ENCODE measurements at regions not wholly inside any gene's neighbourhood (a gene's known extent, or its start where the extent isn't known, plus 50 kb on each side); places are given as distances from the start of the nearest gene placed in this dataset.

DNA sequence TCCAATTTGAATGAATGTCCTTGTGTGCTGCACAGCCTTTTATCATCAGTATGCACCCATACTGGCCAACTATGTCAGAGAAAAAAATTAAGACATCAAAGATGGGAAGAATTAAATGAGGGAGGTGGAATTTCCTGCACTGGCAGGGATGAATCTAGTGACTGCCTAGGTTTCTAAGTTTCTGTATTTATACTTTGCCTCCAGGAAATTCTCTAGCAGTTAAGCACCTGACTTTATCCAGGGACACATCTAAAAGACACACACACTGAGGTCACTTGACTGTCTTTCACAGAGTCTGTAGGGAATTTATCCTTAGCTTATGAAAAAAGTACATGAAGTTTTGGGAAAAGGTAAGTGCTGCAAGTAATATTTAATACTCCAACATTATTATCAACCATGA, 636.5 kb upstream of the PTCHD4 start:
- Histone ChIP-seq H3K27me3 (ENCODE audit: control insufficient read depth in 4 of 4, insufficient read depth in 4 of 4, low read length in 3 of 4) (no peaks in the 10 kb centered on the region), H3K4me3 (ENCODE audit: low read depth in 1 of 3, low read length in 3 of 3) (no peak overlapping the region), H3K36me3 (ENCODE audit: control insufficient read depth in 4 of 4, insufficient read depth in 3 of 4, low read depth in 1 of 4, low read length in 3 of 4) (no peaks in the 10 kb centered on the region), H3K27ac (ENCODE audit: low read depth in 1 of 2, low read length in 2 of 2) (no peak overlapping the region), H3K9me3 (ENCODE audit: control insufficient read depth in 4 of 4, low read length in 3 of 4) (peaks cover 0 to 2% (median 0%) of the 10 kb centered on the region in 4 donors), H3K9ac (ENCODE audit: low read depth in 1 of 2, low read length in 2 of 2) (no peak overlapping the region), H3K4me1 (ENCODE audit: control insufficient read depth in 4 of 4, insufficient read depth in 4 of 4, low read length in 3 of 4) (no peaks in the 10 kb centered on the region)
- no peak for DNase-seq (ENCODE audit: low spot score)
- TF ChIP-seq HNF4A (conservative IDR thresholded peaks at IDR 0.05) (no peak), SP1 (IDR thresholded peaks at IDR 0.05) (no peak), HNF4G (IDR thresholded peaks at IDR 0.05) (no peak), FOXA1 (IDR thresholded peaks at IDR 0.05) (no peak), YY1 (IDR thresholded peaks at IDR 0.05) (no peak), TAF1 (conservative IDR thresholded peaks at IDR 0.05) (no peak), RAD21 (IDR thresholded peaks at IDR 0.05) (no peak), NR2F2 (IDR thresholded peaks at IDR 0.05) (no peak)
- TF ChIP-seq, protein P1, sequence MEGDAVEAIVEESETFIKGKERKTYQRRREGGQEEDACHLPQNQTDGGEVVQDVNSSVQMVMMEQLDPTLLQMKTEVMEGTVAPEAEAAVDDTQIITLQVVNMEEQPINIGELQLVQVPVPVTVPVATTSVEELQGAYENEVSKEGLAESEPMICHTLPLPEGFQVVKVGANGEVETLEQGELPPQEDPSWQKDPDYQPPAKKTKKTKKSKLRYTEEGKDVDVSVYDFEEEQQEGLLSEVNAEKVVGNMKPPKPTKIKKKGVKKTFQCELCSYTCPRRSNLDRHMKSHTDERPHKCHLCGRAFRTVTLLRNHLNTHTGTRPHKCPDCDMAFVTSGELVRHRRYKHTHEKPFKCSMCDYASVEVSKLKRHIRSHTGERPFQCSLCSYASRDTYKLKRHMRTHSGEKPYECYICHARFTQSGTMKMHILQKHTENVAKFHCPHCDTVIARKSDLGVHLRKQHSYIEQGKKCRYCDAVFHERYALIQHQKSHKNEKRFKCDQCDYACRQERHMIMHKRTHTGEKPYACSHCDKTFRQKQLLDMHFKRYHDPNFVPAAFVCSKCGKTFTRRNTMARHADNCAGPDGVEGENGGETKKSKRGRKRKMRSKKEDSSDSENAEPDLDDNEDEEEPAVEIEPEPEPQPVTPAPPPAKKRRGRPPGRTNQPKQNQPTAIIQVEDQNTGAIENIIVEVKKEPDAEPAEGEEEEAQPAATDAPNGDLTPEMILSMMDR (IDR thresholded peaks at IDR 0.05; ENCODE audit: low read depth, low read length, missing input control) = no peak
- TF ChIP-seq, protein P2, sequence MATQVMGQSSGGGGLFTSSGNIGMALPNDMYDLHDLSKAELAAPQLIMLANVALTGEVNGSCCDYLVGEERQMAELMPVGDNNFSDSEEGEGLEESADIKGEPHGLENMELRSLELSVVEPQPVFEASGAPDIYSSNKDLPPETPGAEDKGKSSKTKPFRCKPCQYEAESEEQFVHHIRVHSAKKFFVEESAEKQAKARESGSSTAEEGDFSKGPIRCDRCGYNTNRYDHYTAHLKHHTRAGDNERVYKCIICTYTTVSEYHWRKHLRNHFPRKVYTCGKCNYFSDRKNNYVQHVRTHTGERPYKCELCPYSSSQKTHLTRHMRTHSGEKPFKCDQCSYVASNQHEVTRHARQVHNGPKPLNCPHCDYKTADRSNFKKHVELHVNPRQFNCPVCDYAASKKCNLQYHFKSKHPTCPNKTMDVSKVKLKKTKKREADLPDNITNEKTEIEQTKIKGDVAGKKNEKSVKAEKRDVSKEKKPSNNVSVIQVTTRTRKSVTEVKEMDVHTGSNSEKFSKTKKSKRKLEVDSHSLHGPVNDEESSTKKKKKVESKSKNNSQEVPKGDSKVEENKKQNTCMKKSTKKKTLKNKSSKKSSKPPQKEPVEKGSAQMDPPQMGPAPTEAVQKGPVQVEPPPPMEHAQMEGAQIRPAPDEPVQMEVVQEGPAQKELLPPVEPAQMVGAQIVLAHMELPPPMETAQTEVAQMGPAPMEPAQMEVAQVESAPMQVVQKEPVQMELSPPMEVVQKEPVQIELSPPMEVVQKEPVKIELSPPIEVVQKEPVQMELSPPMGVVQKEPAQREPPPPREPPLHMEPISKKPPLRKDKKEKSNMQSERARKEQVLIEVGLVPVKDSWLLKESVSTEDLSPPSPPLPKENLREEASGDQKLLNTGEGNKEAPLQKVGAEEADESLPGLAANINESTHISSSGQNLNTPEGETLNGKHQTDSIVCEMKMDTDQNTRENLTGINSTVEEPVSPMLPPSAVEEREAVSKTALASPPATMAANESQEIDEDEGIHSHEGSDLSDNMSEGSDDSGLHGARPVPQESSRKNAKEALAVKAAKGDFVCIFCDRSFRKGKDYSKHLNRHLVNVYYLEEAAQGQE (IDR thresholded peaks at IDR 0.05) = no peak
- TF ChIP-seq, protein P3, sequence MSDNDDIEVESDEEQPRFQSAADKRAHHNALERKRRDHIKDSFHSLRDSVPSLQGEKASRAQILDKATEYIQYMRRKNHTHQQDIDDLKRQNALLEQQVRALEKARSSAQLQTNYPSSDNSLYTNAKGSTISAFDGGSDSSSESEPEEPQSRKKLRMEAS (IDR thresholded peaks at IDR 0.05) = no peak
- TF ChIP-seq, protein P4, sequence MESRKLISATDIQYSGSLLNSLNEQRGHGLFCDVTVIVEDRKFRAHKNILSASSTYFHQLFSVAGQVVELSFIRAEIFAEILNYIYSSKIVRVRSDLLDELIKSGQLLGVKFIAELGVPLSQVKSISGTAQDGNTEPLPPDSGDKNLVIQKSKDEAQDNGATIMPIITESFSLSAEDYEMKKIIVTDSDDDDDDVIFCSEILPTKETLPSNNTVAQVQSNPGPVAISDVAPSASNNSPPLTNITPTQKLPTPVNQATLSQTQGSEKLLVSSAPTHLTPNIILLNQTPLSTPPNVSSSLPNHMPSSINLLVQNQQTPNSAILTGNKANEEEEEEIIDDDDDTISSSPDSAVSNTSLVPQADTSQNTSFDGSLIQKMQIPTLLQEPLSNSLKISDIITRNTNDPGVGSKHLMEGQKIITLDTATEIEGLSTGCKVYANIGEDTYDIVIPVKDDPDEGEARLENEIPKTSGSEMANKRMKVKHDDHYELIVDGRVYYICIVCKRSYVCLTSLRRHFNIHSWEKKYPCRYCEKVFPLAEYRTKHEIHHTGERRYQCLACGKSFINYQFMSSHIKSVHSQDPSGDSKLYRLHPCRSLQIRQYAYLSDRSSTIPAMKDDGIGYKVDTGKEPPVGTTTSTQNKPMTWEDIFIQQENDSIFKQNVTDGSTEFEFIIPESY (IDR thresholded peaks at IDR 0.05) = no peak
- TF ChIP-seq, protein P5, sequence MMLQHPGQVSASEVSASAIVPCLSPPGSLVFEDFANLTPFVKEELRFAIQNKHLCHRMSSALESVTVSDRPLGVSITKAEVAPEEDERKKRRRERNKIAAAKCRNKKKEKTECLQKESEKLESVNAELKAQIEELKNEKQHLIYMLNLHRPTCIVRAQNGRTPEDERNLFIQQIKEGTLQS (IDR thresholded peaks at IDR 0.05) = no peak

DNA sequence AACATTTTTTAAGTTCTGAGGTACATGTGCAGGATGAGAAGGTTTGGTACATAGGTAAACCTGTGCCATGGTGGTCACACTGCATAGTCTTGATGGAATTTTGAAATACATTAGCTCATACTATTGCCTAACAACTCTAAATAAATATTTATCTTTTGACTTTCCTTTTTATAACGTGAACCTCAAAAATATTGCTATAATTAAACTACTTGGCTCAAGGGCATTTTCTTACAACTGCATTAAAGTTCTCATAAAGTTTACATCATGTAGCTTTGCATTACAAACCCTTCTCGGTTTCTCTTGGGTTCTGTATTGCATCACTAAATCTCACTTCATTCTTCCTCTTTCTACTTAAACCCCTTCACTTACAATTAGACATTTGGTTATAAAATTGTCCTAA, 636.0 kb upstream of the PTCHD4 start:
- Histone ChIP-seq H3K4me1 (ENCODE audit: control insufficient read depth in 4 of 4, insufficient read depth in 4 of 4, low read length in 3 of 4) (no peaks in the 10 kb centered on the region), H3K27ac (ENCODE audit: low read depth in 1 of 2, low read length in 2 of 2) (no peak overlapping the region), H3K27me3 (ENCODE audit: control insufficient read depth in 4 of 4, insufficient read depth in 4 of 4, low read length in 3 of 4) (no peaks in the 10 kb centered on the region), H3K9me3 (ENCODE audit: control insufficient read depth in 4 of 4, low read length in 3 of 4) (peaks cover 0 to 2% (median 0%) of the 10 kb centered on the region in 4 donors), H3K9ac (ENCODE audit: low read depth in 1 of 2, low read length in 2 of 2) (no peak overlapping the region), H3K36me3 (ENCODE audit: control insufficient read depth in 4 of 4, insufficient read depth in 3 of 4, low read depth in 1 of 4, low read length in 3 of 4) (no peaks in the 10 kb centered on the region), H3K4me3 (ENCODE audit: low read depth in 1 of 3, low read length in 3 of 3) (no peak overlapping the region)
- WGBS = 37% methylated on average over 2 of the region's 2 CpGs
- TF ChIP-seq TAF1 (conservative IDR thresholded peaks at IDR 0.05) (no peak), YY1 (IDR thresholded peaks at IDR 0.05) (no peak), NR2F2 (IDR thresholded peaks at IDR 0.05) (no peak)
- DNase-seq (ENCODE audit: low spot score) = no peak

Data from liver (tissue), 8 donors.